ENCODE measurements at regions not wholly inside any gene's neighbourhood (a gene's known extent, or its start where the extent isn't known, plus 50 kb on each side); places are given as distances from the start of the nearest gene placed in this dataset.

GRCh38 chrX:124208660-124209059, 123.8 kb upstream of the TEX13D start:
- TF ChIP-seq CTCF (IDR thresholded peaks at IDR 0.05) = no peak
- TF ChIP-seq POLR2A (IDR thresholded peaks at IDR 0.05) = no peak
- TF ChIP-seq POLR2AphosphoS5 (IDR thresholded peaks at IDR 0.05) = no peak
